Urinary bladder (tissue), 3 donors: ENCODE measurements at regions not wholly inside any gene's neighbourhood (a gene's known extent, or its start where the extent isn't known, plus 50 kb on each side); places are given as distances from the start of the nearest gene placed in this dataset.
"Not testable (repeated sequence)": the region's sequence is repeated elsewhere in the genome, so short reads cannot be mapped to it uniquely, and the experiment has no call there.

Source experiments
- DNase-seq: peaks from one replicate; pipeline ENCODE4 v3.0.0-alpha.2; 2015; ENCODE audit errors: extremely low spot score
- H3K27ac ChIP-seq: one replicate; pipeline ENCODE4 v1.5.1; 2013; ENCODE audit warnings: low read depth, mild to moderate bottlenecking, moderate library complexity
- H3K36me3 ChIP-seq: one replicate; pipeline ENCODE4 v1.6.1; 2013; ENCODE audit warnings: mild to moderate bottlenecking, moderate library complexity; ENCODE audit not compliant: insufficient read depth
- H3K4me1 ChIP-seq: one replicate; pipeline ENCODE4 v1.6.1; 2013; ENCODE audit warnings: mild to moderate bottlenecking, moderate library complexity; ENCODE audit not compliant: insufficient read depth
- H3K4me3 ChIP-seq: one replicate; pipeline ENCODE4 v1.5.1; 2013; ENCODE audit warnings: low read depth, low read length
- WGBS: extraction: QIAGEN DNeasy Blood & Tissue Kit; methylation state at CpG from one replicate; pipeline ENCODE4 v1.1.7; 2013; 5-methylcytosine and 5-hydroxymethylcytosine counted together
- donor health status: healthy with polysubstance abuse.
- donor health status: healthy.

DNA sequence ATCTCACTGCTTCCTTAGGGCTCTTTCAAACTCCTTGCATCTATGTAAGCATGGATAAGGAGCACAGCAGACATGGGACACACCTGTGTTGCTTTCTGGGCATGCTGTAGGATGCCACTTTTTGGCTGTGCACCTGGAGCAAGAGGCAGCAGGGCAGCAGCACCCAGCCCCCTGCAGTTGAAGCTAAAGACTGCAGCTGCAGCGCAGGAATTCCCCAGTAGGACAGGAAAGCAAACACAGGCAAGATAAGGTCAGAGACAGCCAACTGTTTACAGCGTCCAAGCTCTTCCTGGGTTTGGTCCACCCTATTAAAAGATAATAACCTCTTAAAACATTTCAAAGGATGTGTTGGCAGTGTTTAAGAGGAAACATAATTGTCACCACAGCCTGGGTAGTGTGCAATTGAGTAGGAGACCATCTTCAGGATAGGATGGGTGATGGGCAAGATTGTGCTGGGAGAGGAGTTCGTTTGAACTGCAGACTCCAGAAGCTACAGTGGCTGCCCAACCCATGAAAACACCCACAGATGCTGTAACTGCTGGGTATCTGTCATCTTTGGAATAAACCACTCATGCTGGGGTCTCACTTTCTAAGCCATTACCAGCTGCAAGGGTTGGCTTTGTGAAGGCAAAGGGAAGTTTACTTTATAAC is 242.3 kb upstream of the PLGLB1 start:
- H3K36me3 ChIP-seq, H3K4me1 ChIP-seq, H3K27ac ChIP-seq, DNase-seq, H3K4me3 ChIP-seq: not testable (repeated sequence)
- 33% methylated on average over 1 of the region's 3 CpGs for WGBS

DNA sequence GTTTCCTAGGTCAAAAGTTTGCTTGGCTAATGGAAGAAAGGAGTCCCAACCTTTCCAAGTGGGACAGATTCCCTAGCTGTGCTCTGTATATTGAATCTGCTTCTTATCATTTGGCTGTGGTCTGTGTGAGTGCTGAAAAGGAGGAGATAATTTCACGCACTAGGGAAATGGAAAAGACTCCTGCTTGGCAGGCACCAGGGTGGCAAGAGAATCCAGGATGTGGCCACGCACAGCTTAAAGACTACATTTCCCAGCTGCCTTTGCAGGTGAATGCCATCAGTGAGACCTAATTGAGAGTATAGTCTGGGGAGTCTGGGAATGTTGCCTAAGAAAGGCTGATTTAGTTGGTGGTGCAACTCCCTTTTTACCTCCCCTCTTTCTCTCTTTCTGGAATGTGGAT is 253.5 kb upstream of the PLGLB1 start:
- not testable (repeated sequence) for DNase-seq, H3K36me3 ChIP-seq, H3K4me1 ChIP-seq, H3K4me3 ChIP-seq, H3K27ac ChIP-seq
- WGBS: 57% methylated on average over 2 of the region's 2 CpGs

DNA sequence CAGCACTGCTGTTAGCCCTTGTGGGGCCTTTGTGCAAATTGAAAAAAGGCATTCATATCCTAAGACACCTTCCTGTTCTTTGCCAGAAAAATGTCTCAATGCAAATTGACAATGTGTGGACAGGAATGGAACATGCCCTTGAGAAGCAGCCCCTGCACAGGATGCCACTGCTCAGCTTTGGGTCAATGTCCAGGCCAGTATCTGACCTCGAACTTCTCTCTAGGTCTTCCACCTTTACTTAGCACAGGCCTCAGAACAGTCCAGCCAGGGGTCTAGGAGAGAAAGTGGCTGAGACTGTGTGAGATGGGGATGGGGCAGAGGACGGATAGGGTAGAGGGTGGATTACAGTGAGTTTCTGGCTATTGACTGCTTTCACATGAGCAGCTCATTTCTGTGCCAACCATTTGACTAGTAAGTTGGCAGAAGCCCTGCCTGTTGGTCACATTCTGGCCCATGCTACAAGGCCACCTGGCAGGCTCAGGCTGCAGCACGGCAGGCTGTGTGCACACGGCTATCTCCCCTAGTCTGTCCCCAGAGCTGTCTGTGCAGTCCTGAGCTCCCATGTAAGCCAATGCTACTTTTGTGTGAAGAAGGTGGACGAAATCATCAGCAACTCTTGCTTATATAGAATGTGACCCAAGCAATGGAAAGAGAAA is 254.5 kb upstream of the PLGLB1 start:
- H3K27ac ChIP-seq, DNase-seq, H3K36me3 ChIP-seq, H3K4me1 ChIP-seq, H3K4me3 ChIP-seq: not testable (repeated sequence)
- 86% methylated on average over 5 of the region's 5 CpGs for WGBS

DNA sequence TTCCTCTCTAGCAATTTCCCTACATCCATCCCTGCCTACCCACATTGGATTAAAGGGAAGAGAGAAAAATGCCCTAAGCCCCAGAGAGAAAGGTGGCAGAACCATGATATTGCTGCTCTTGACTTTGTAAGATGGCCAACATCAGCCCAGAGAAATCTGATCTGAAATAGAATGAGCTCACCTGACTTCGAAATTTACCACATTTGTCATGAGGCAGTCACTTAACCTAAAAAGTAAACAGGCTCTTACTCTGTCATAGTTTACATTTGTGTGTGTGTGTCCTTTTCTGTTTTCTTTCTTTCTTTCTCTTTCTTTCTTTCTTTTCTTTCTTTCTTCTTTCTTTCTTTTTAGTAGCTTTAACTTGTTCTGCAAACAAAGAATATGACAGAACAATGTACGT is 255.0 kb upstream of the PLGLB1 start:
- not testable (repeated sequence) for H3K4me3 ChIP-seq, H3K4me1 ChIP-seq, H3K36me3 ChIP-seq, DNase-seq, H3K27ac ChIP-seq
- WGBS: 88% methylated on average over 1 of the region's 2 CpGs

DNA sequence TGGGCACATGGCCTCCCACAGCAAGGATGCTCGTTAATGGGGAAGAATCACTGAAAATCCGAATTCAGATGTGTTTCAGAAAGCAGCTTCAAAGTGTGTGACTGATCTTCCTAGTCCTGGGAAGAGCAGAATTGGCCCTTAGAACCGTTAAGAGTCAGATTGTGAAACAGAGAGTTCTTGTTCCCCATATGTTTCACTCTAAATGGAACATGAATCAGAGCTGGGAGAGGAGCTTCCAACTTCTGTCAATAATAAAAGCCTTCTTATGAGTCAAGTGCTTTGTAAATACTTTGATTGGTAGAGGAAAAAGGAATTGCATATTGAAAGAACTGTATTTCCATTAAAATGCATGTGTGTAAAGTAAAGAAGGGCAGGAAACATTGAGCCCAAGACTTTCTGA is 256.1 kb upstream of the PLGLB1 start:
- not testable (repeated sequence) for H3K27ac ChIP-seq, DNase-seq, H3K4me1 ChIP-seq, H3K4me3 ChIP-seq, H3K36me3 ChIP-seq
- no CpG with 5 or more reads among the region's 3 CpGs for WGBS

DNA sequence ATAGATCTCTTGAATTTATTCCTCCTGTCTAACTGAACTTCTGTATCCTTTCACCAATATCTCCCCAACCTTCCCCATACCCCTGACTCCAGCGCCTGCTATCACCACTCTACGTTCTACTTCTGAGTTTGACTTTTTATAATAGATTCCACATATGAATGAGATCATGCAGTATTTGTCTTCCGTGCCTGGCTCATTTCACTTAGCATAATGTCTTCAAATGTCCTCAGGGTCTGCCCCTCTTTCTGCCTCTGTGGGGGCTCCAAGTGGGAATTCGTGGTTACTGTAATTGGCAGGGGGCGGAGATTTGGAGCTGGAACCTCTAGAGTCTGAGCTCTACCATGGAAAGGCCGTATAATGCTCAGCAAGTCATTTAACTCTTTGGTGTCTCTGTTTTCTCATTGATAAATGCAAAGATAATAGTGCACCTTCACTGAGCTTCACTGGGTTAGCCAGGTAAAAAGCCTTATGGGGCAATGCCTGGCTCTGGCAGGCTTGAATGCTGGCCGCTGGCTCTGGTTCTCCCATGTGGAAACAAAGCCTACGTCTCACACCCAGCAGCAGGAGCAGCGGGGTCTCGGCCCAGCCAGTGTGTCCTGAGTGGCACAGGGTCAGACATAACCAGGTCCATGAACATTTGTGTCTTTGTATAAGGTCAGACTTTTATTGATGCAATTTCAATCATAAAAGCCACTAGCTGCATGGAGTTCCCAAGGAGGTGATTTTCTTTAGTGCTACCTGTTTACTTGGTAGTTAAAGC is 259.1 kb upstream of the PLGLB1 start:
- not testable (repeated sequence) for H3K4me3 ChIP-seq, H3K27ac ChIP-seq, H3K4me1 ChIP-seq, DNase-seq, H3K36me3 ChIP-seq
- 96% methylated on average over 4 of the region's 10 CpGs for WGBS

DNA sequence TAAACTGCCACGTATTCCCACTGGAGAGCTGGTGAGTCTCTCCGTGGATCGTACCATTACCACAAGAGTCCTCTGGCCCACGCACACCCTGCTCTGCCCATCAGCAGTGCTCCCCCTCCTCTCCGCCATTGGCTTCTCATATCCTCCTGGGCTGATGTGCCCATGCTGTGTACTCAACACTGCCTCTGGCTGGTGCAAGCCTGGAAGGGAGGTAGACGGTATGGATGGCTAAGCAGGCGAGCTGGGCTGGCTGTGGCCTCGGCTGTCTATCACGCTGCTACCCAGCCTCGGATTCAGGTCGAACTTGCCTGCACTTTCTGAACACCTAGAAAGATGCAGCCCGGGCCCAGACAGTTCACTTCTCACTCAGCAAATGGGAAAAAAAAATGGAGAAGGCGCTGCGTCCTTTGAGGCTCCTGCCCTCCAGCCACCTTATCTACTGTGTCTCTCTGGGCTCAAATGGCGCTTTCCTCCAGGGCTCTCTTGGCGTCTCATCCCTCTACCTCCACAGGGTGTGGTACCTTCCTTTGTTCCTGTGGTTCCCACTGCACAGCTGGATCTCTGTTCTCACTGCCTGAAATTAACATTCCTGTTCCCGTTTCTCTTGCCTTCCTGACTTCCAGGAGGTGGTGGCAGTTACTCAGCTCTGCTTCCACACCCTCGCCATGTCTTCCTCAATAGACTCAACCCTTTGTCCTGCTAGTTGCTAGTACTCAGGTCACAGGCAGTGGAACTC is 262.3 kb upstream of the PLGLB1 start:
- not testable (repeated sequence) for DNase-seq, H3K36me3 ChIP-seq, H3K27ac ChIP-seq, H3K4me3 ChIP-seq, H3K4me1 ChIP-seq
- WGBS: 87% methylated on average over 17 of the region's 18 CpGs

DNA sequence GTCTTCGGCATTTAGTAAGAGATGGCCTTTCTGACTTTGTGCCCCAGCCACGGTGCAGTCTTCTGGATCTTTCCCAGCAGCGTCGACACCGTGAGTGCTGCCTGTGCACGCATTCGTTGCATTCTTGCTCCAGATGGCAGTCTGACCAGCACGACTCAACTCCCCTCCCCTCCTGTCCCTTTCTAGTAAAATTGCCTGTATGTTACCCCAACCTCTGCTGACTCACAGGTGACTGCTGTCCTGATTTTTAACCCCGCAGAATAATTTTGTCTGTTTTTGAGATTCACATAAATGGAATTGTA is 262.8 kb upstream of the PLGLB1 start:
- 48% methylated on average over 2 of the region's 9 CpGs for WGBS
- H3K4me3 ChIP-seq, DNase-seq, H3K36me3 ChIP-seq, H3K4me1 ChIP-seq, H3K27ac ChIP-seq: not testable (repeated sequence)

DNA sequence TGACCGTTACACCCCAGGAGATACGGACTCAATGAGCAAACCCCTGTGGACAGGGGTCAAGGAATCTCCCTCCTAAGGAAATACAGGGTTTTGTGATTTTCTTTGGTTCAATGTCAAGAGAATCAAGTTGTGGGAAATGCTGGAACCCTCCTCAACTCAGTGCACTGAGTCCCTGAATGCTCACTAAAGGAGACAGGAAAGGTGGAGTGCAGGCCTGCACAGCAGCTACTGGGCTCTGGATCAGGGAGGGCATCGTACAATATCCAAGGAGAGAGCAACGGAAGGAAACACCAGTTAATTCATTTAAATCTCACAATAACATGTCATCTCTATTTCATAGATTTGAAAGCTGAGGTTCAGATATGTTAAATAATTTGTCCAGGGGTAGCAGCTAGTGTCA is 263.5 kb upstream of the PLGLB1 start:
- H3K4me1 ChIP-seq, H3K36me3 ChIP-seq, DNase-seq, H3K4me3 ChIP-seq, H3K27ac ChIP-seq: not testable (repeated sequence)
- 91% methylated on average over 4 of the region's 4 CpGs for WGBS

DNA sequence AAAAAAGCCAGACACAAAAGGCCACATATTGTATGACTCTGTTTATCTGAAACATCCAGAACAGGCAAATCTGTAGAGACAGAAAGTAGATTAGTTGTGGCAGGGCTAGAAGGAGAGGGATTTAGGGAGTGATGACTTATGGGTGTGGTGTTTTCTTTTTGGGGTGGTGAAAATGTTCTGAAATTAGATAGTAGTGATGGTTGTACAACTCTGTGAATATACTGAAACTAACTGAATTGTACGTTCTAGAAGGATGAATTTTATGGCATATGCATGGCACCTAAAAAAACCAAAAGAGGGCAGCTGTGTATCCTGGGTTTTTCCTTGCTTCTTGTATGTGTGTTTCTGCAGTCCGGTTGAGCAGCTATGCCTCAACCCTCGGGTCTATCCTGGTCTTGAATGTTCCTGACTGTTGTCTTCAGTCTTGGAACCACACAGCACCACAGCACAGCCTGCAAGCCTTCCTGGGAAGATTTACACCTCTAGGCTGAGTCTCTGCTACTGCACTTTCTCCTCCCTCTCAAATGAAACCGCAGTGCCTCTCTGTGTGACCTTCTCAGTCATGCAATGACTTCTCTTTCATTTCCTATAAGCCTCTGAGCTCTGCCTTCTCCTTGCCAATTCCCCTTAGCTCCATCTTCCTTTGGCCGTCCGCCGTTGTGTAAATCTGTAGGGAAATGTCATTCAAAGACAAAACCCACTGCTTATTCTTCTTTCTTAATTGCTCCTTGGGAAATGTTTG is 269.1 kb upstream of the PLGLB1 start:
- not testable (repeated sequence) for H3K36me3 ChIP-seq, DNase-seq, H3K27ac ChIP-seq, H3K4me3 ChIP-seq, H3K4me1 ChIP-seq
- WGBS: 53% methylated on average over 6 of the region's 7 CpGs

DNA sequence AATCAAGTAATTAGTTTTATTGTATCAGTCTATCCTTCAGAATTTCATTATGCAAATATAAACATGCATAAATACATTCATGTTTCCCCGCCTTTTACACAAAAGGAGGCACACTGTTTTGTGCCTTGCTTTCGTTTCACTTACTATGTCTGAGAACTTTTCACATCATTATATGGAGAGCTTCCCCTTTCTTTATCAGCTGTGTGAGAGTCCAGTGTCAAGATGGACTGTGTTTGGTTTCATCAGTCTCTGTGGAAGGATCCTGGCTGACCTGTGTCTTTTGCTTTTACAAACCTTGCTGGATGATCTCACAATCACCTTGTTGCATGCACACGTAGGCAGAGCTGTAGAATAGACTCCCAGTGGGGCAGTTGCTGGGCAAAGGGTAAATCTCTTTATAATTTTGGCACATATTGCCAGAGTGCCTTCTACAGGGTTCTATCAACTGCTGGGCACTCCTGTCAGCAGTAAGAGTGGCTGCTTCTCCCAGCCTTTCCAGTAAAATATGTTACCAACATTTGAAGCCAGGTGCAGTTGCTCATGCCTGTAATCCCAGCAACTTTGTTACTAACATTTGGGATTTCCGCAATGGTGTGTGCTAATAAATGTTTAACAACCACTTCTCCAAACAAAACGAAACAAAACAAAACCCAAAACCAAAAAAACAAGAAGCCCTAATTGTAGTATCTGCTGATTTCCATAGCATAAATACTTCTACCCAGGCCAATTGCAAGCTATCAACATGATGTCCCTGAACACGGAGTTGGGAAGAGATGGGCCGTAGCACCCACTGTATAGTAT is 270.0 kb upstream of the PLGLB1 start:
- H3K4me3 ChIP-seq, H3K27ac ChIP-seq, DNase-seq, H3K4me1 ChIP-seq, H3K36me3 ChIP-seq: not testable (repeated sequence)
- WGBS: 71% methylated on average over 6 of the region's 7 CpGs

DNA sequence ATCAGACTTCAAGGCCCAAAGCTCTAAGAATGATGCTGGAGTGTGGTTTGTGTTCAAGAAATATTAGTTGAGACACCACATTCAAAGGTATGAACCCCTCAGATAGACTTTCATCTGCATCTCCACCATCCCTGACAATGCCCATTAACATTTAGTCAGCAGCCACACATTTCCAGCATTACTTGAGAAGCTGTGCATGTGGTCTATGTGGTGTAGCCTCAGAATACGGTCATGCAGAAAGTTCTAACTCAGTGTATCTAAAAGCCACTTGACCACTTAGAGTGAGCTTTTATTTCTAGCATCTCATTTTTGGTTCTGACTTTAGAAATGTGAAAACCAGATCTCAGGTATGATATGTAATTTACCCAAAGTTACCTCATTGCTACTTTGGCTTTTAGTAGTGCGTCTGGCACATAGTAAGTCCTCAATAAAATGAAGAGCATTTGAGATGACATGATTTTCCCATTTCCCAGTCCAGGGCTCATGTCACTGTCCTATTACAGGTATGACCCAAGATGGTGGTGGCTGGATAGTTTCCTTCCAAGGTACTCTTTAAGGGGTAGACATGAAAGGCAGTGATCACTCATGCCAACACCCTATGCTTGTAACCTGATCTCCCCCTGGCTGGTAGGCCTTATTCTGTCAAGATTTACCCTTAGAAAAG is 272.4 kb upstream of the PLGLB1 start:
- not testable (repeated sequence) for H3K36me3 ChIP-seq, H3K4me3 ChIP-seq, H3K27ac ChIP-seq, H3K4me1 ChIP-seq, DNase-seq
- WGBS: 96% methylated on average over 2 of the region's 2 CpGs
